Fibroblast of villous mesenchyme (primary cell): ENCODE measurements at regions not wholly inside any gene's neighbourhood (a gene's known extent, or its start where the extent isn't known, plus 50 kb on each side); places are given as distances from the start of the nearest gene placed in this dataset.

Experiments used
- DNase-seq: peaks from one replicate; pipeline ENCODE4 v3.0.0-alpha.2; 2010; ENCODE audit warnings: low read depth
- H3K4me3 ChIP-seq: 2 replicates; pipeline ENCODE4 v1.5.1; 2011; ENCODE audit warnings: low read depth, mild to moderate bottlenecking, low read length
- TF ChIP-seq, protein P1 (sequence below): IDR thresholded peaks from 2 replicates; pipeline ENCODE4 v1.5.1; 2012; ENCODE audit warnings: low read depth, mild to moderate bottlenecking, low read length; ENCODE audit not compliant: insufficient read depth

DNA sequence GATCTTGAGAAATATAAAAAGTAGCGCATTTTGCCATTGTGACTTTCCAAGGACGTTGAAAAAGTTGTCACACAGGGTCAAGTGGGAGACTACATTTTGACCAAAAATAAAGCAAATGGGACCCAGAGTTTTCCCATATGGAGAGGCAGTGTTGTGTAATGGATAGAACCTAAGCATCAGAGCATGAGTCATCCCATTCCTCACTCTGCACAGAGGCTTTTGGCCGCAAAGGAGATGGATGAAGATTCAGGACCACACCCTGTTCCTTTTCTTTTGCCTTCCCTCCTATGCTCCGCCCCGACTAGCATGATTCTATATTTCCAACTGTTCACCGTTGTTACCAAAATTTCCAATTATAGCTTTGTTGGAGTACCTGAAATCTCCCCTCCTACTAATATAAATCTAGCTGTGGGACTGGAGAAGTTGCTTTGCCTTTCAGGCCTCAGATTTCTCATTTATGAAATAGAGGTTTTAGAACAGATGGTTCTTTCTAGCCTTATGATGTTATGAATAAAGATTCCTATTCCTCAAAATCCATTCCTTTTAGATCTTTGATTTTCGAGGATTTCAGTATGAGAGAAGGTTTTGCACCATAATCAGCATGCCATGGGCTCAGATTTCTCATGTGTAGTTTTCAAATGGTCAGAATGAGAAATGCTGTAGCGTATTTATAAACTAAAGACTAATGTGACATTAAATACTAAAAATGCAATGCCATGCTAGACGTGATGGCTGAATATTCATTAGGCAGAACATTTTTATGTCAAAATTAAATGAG is 921.9 kb upstream of the TENM4 start:
- TF ChIP-seq, protein P1, sequence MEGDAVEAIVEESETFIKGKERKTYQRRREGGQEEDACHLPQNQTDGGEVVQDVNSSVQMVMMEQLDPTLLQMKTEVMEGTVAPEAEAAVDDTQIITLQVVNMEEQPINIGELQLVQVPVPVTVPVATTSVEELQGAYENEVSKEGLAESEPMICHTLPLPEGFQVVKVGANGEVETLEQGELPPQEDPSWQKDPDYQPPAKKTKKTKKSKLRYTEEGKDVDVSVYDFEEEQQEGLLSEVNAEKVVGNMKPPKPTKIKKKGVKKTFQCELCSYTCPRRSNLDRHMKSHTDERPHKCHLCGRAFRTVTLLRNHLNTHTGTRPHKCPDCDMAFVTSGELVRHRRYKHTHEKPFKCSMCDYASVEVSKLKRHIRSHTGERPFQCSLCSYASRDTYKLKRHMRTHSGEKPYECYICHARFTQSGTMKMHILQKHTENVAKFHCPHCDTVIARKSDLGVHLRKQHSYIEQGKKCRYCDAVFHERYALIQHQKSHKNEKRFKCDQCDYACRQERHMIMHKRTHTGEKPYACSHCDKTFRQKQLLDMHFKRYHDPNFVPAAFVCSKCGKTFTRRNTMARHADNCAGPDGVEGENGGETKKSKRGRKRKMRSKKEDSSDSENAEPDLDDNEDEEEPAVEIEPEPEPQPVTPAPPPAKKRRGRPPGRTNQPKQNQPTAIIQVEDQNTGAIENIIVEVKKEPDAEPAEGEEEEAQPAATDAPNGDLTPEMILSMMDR, result no peak
- no peak overlapping the region for H3K4me3 ChIP-seq
- no peak for DNase-seq

DNA sequence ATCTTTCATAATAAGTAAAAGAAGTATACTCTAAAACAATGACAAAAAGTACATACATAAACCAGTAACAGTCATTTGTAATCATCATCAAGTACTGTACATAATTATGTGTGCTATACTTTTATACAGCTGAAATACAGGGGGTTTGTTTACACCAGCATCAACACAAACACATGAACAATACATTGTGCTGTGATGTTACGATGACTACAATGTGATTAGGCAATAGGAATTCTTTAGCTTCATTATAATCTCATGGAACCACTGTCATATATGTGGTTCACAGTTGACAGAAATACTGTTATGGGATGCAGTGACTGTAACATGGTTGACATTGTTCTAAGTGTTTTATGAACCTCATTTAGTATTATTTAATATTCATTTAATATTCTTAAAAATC is 914.4 kb upstream of the TENM4 start:
- no peak for DNase-seq
- H3K4me3 ChIP-seq, result no peak overlapping the region
- TF ChIP-seq, protein P1, result no peak

DNA sequence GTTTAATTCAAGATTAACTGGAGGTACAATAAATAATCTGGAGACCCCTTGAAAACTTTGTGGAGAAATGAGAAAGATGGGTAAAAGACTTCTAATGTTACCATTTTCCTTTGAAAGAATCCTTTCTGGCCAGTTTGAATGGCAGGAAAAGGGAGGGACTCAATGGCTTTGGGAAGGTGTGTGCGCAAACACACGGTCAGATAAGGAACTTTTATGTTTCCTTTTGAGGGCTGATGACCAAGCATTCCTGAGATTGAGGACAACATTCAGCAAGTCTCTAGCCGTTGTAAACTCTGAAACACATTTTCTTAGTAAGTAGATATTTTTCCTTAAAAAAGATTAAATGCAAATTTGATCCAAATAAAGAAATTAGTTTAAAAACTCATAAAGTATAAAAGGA is 909.7 kb upstream of the TENM4 start:
- TF ChIP-seq, protein P1, result no peak
- DNase-seq, result no peak
- H3K4me3 ChIP-seq, result no peak overlapping the region

DNA sequence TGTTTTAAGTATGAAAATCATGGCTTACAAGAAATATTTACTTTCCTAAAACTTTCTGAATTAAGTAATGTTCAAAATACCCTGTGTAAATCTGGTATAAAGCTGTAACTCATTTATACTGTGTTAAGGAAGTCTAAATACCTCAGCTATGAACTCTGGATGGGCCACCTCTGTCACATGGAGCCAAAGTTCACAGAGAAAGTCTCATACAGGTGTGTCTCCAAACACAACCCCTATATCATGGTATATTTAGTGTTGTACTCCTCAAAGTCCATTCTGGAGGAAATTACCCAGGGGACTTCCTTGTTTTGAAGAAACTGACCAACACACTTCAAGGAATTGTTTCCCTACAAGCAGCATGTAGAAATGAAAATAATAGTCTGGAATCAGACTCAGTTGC is 909.2 kb upstream of the TENM4 start:
- DNase-seq, result no peak
- no peak overlapping the region for H3K4me3 ChIP-seq
- TF ChIP-seq, protein P1, result no peak

DNA sequence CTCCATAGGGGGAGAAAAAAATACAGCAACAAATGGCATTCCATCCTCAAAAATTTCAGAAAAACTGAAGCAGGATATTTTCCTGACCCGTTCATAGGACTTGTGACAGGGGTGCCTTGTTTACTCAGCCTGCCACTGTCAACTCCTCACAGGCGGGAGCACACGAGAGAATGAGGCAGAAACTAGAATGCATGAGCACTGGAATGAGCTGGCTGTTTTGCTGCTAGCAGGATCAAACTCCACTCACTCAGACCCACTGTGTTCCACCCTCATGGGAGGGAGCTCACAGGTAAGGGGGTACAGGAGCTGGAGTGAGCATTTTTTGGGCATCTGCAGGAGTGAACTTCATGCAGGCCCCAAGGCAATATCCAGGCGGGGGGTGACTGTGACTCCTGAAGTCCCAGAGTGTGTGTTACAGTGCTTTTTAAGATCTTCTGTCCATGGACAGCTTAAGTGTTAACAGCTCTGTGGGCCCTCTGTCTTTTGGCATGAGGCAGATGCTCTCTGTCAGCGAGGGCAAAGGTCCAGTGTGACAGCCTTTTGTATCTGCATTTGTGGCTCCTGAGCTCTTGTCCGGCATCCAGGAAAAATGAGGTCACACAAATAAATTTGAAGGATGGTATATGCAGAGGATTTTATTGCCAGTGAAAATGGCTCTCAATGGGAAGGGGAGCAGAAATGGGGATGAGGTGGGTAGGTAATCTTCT is 905.7 kb upstream of the TENM4 start:
- DNase-seq, result no peak
- no peak overlapping the region for H3K4me3 ChIP-seq
- TF ChIP-seq, protein P1, result no peak

DNA sequence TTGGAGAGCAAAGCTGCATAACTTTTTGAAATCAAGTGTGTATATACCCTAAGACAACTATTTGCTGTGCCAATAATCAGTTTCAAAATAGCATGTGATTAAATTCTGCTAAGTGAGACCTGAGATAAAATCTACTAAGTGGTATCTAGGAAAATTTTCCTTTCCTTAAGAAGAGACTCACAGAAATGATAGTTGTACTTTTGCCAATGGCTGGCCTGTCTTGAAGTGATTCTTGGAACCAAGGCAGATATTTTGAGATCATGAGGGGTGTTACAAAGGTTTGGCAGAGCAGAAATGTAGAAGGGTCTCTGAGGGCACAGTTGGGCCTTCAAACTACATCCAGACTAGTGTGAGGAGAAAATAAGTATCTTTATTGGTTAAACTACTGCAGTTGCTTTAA is 902.6 kb upstream of the TENM4 start:
- no peak overlapping the region for H3K4me3 ChIP-seq
- TF ChIP-seq, protein P1, result no peak
- DNase-seq, result no peak

DNA sequence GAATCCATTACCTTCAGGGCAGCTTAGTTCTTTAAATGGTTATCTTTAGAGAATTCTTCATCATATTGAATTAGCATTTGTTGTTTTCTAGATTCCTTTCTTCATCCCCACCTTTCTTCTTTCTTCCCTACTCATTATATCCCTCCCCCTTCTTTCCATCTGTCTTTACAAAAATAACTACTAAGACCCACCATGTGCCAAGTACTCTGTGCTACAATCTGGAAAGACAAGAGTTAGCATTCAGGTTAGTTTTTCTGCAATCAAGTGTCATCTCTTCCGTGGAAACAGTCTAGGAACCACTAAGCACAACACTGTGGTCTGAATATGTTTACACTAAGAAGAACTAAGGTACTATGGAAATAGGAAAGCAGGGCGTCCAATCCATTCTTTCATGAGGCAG is 897.4 kb upstream of the TENM4 start:
- DNase-seq, result no peak
- H3K4me3 ChIP-seq, result no peak overlapping the region
- TF ChIP-seq, protein P1, result no peak
